OCI-LY7 (cell line): ENCODE measurements at regions not wholly inside any gene's neighbourhood (a gene's known extent, or its start where the extent isn't known, plus 50 kb on each side); places are given as distances from the start of the nearest gene placed in this dataset.

Experiments
- BruUV-seq: library from RNA; stranded (reverse); fragments of 400-500 nt; replicated peaks from 2 replicates; lab custom pipeline; 2021; lab: Mats Ljungman, UMichigan
- CTCF ChIA-PET: fragments of 300-600 bp; sonication (Branson Sonifier 250); formaldehyde crosslinking; loops from one replicate; lab custom pipeline; 2022; ENCODE audit warnings: antibody characterized with exemption; ENCODE audit not compliant: unreplicated experiment; lab: Charles Lee
- POLR2A ChIA-PET: fragments of 300-600 bp; sonication (Branson Sonifier 250); formaldehyde crosslinking; loops from one replicate; lab custom pipeline; 2022; ENCODE audit warnings: antibody characterized with exemption; lab: Charles Lee
- DNase-seq: peaks from one replicate; pipeline ENCODE4 v3.0.0-alpha.2; 2015; ENCODE audit warnings: low spot score
- H2AFZ ChIP-seq: fragments of 200-600 bp; sonication (generic), shearing (Covaris generic); 2 replicates; pipeline ENCODE4 v1.6.1; 2014; ENCODE audit warnings: mild to moderate bottlenecking, antibody characterized with exemption, low read length, moderate library complexity
- H3K27ac ChIP-seq: fragments of 200-600 bp; sonication (generic); 2 replicates; pipeline ENCODE4 v1.5.1; 2014; ENCODE audit warnings: mixed run types, low read depth, mild to moderate bottlenecking, moderate library complexity, low read length, inconsistent platforms; ENCODE audit not compliant: poor library complexity, severe bottlenecking
- H3K36me3 ChIP-seq: fragments of 200-600 bp; sonication (generic); 2 replicates; pipeline ENCODE4 v1.6.1; 2014; ENCODE audit warnings: mild to moderate bottlenecking, antibody characterized with exemption, low read length, moderate library complexity, mixed read lengths; ENCODE audit not compliant: insufficient read depth
- H3K4me1 ChIP-seq: fragments of 200-600 bp; sonication (generic); 2 replicates; pipeline ENCODE4 v1.5.1; 2014; ENCODE audit warnings: mild to moderate bottlenecking, low read length; ENCODE audit not compliant: insufficient read depth, poor library complexity, severe bottlenecking
- H3K4me2 ChIP-seq: fragments of 200-600 bp; sonication (generic); 2 replicates; pipeline ENCODE4 v1.6.1; 2014; ENCODE audit warnings: mild to moderate bottlenecking, low read length
- H3K4me3 ChIP-seq: fragments of 200-600 bp; sonication (generic); 2 replicates; pipeline ENCODE4 v1.5.1; 2014; ENCODE audit warnings: mild to moderate bottlenecking, low read depth, low read length; ENCODE audit not compliant: poor library complexity, severe bottlenecking
- H3K79me2 ChIP-seq: fragments of 200-600 bp; sonication (generic); 2 replicates; pipeline ENCODE4 v1.6.1; 2016; ENCODE audit warnings: low read depth, mild to moderate bottlenecking, low read length, moderate library complexity, mixed read lengths; ENCODE audit not compliant: insufficient read depth
- H3K9me2 ChIP-seq: fragments of 200-600 bp; sonication (generic); 2 replicates; pipeline ENCODE4 v1.6.1; 2016; ENCODE audit warnings: mild to moderate bottlenecking, low read length, mixed read lengths; ENCODE audit not compliant: insufficient read depth
- H3K9me3 ChIP-seq: fragments of 200-600 bp; sonication (generic); 2 replicates; pipeline ENCODE4 v1.6.1; 2014; ENCODE audit warnings: mild to moderate bottlenecking, mixed run types, low read length, mixed read lengths
- H4K20me1 ChIP-seq: fragments of 200-600 bp; sonication (generic); 2 replicates; pipeline ENCODE4 v1.6.1; 2014; ENCODE audit warnings: mild to moderate bottlenecking, antibody characterized with exemption, low read length, moderate library complexity, mixed read lengths; ENCODE audit not compliant: insufficient read depth
- EZH2phosphoT487 ChIP-seq: fragments of 200-600 bp; sonication (generic); IDR thresholded peaks from 2 replicates; pipeline ENCODE4 v1.6.1; 2018; ENCODE audit warnings: low read depth, borderline replicate concordance, mild to moderate bottlenecking, mixed run types, antibody characterized with exemption, low read length, moderate library complexity, mixed read lengths
- intact Hi-C: fragments of 100-400 bp; cut with micrococcal nuclease; formaldehyde crosslinking; loops from one replicate; pipeline ENCODE4 v1.10.0; 2022; ENCODE audit not compliant: unreplicated experiment
- TF ChIP-seq, protein P1 (sequence below): fragments of 200-600 bp; sonication (generic); conservative IDR thresholded peaks from 2 replicates; pipeline ENCODE4 v1.5.1; 2014; ENCODE audit warnings: mild to moderate bottlenecking, antibody characterized with exemption, low read length, moderate library complexity, mixed read lengths

DNA sequence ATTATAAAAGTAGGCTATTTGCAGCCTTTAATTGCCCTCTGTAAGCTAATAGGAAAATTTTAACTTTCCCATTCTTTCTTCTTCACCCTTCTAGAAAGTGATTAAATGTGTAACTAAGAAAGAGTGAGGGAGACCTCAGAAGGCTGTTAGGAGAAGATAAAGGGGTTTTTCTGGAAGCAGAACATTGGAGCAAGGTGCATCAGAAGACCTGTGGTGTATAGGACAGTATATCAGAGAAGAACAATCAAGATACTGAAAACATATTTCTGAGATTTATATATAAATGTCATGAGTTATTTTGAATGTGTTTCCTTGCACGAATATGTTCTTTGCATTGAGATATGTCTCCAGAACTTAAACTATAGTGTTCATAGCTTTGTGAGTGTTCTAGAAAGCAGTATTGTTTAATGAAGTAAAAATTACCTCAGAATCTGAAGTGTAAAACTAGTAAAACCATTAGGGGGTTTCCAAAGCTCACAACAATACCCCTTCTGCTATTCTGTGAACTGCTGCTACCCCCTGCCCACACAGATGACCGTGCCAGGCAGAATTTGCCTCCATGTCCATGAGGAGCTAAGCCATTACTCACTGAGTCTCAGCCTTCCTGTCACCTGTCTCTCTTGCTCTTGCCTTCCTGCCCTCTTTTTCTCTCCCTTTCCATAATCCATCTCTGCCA lies 537.9 kb downstream of the EPHA4 start:
- no peaks in the 10 kb centered on the region for H4K20me1 ChIP-seq
- no peaks in the 10 kb centered on the region for H3K9me3 ChIP-seq
- H3K9me2 ChIP-seq, result no peaks in the 10 kb centered on the region
- no peak overlapping the region for H2AFZ ChIP-seq
- TF ChIP-seq, protein P1, sequence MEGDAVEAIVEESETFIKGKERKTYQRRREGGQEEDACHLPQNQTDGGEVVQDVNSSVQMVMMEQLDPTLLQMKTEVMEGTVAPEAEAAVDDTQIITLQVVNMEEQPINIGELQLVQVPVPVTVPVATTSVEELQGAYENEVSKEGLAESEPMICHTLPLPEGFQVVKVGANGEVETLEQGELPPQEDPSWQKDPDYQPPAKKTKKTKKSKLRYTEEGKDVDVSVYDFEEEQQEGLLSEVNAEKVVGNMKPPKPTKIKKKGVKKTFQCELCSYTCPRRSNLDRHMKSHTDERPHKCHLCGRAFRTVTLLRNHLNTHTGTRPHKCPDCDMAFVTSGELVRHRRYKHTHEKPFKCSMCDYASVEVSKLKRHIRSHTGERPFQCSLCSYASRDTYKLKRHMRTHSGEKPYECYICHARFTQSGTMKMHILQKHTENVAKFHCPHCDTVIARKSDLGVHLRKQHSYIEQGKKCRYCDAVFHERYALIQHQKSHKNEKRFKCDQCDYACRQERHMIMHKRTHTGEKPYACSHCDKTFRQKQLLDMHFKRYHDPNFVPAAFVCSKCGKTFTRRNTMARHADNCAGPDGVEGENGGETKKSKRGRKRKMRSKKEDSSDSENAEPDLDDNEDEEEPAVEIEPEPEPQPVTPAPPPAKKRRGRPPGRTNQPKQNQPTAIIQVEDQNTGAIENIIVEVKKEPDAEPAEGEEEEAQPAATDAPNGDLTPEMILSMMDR, result no peak
- TF ChIP-seq EZH2phosphoT487, result no peak
- no peaks in the 10 kb centered on the region for H3K4me1 ChIP-seq
- intact Hi-C loops, result no loop called here
- BruUV-seq, result no TSS peak
- H3K36me3 ChIP-seq, result no peaks in the 10 kb centered on the region
- H3K4me2 ChIP-seq, result no peak overlapping the region
- no peak overlapping the region for H3K4me3 ChIP-seq
- DNase-seq, result no peak
- no peaks in the 10 kb centered on the region for H3K79me2 ChIP-seq
- POLR2A ChIA-PET, result no interaction called here
- H3K27ac ChIP-seq, result no peak overlapping the region
- CTCF ChIA-PET, result no interaction called here

DNA sequence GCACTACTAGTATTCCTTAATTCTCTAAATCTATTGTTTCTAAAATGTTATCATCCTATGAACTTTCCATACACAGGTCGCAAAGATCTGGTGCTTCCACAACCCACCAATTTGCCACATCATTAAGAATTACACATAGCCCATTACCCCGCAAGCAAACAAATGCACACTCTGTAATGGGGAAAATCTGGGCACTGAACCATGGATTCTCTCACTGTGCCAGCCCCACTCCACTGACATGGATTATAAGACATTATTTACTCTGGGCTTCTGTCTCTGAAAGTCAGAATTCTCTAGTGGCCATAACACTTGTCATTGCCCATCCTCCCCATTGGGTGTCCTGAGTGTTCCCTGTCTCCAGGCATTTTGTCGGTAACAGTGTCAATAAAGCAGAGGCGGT lies 537.1 kb downstream of the EPHA4 start:
- ChIA-PET POLR2A (no interaction called here), CTCF (no interaction called here)
- Histone ChIP-seq H3K9me2 (no peaks in the 10 kb centered on the region), H3K27ac (no peak overlapping the region), H3K79me2 (no peaks in the 10 kb centered on the region), H3K9me3 (no peaks in the 10 kb centered on the region), H3K4me3 (no peak overlapping the region), H2AFZ (no peak overlapping the region), H3K36me3 (no peaks in the 10 kb centered on the region), H3K4me1 (no peaks in the 10 kb centered on the region), H3K4me2 (no peak overlapping the region), H4K20me1 (no peaks in the 10 kb centered on the region)
- DNase-seq, result no peak
- intact Hi-C loops, result no loop called here
- TF ChIP-seq EZH2phosphoT487, result no peak
- TF ChIP-seq, protein P1, result no peak
- BruUV-seq, result no TSS peak

DNA sequence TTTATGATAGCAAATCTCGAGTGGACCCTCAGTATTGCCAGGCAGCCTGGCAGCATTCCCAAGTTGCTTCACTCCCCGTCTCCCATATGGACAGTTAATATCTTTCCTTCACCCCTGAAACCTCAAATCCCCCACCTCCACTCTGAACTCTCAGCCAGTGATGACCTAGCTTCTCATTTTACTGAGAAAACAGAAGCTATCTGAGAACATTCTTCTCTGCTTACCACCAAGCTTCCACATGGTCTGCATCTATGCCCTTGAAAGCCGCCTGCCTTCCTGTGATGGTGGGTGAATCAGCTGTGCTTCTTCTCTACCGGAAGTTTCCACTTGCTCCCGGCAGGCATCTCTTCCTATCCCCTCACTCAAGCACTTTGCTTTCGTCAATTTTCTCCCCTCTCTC lies 529.2 kb downstream of the EPHA4 start:
- H3K9me3 ChIP-seq, result no peaks in the 10 kb centered on the region
- H3K79me2 ChIP-seq, result no peaks in the 10 kb centered on the region
- no peak overlapping the region for H2AFZ ChIP-seq
- H3K36me3 ChIP-seq, result no peaks in the 10 kb centered on the region
- H3K9me2 ChIP-seq, result no peaks in the 10 kb centered on the region
- no peaks in the 10 kb centered on the region for H3K4me1 ChIP-seq
- H4K20me1 ChIP-seq, result no peaks in the 10 kb centered on the region
- CTCF ChIA-PET, result no interaction called here
- DNase-seq, result no peak
- H3K4me3 ChIP-seq, result no peak overlapping the region
- H3K27ac ChIP-seq, result no peak overlapping the region
- TF ChIP-seq, protein P1, result no peak
- TF ChIP-seq EZH2phosphoT487, result no peak
- no TSS peak for BruUV-seq
- H3K4me2 ChIP-seq, result no peak overlapping the region
- intact Hi-C loops, result no loop called here
- POLR2A ChIA-PET, result no interaction called here
